Activated CD4-positive, alpha-beta memory T cell treated with anti-CD3 and anti-CD28 coated beads for 36 hours (primary cell): ENCODE measurements at regions not wholly inside any gene's neighbourhood (a gene's known extent, or its start where the extent isn't known, plus 50 kb on each side); places are given as distances from the start of the nearest gene placed in this dataset.
"Not testable (repeated sequence)": the region's sequence is repeated elsewhere in the genome, so short reads cannot be mapped to it uniquely, and the experiment has no call there.

Experiments used
- CTCF ChIA-PET: fragments of 350-600 bp; sonication (Branson Sonifier 250); formaldehyde crosslinking; loops from one replicate; lab custom pipeline; 2021; ENCODE audit warnings: antibody characterized with exemption, inconsistent platforms; lab: Charles Lee
- POLR2A ChIA-PET: fragments of 350-600 bp; sonication (Branson Sonifier 250); formaldehyde crosslinking; loops from one replicate; lab custom pipeline; 2021; ENCODE audit warnings: antibody characterized with exemption; lab: Charles Lee
- DNase-seq: peaks from one replicate; pipeline ENCODE4 v3.0.0-alpha.2; 2020
- H3K27ac Mint-ChIP-seq: one replicate; pipeline ENCODE4 v1.8.0; 2021; ENCODE audit warnings: mixed read lengths
- H3K27me3 Mint-ChIP-seq: one replicate; pipeline ENCODE4 v1.8.0; 2021; ENCODE audit warnings: mixed read lengths
- H3K36me3 Mint-ChIP-seq: one replicate; pipeline ENCODE4 v1.8.0; 2021; ENCODE audit warnings: mixed read lengths
- H3K4me1 Mint-ChIP-seq: one replicate; pipeline ENCODE4 v1.8.0; 2021; ENCODE audit warnings: low read depth, mixed read lengths
- H3K4me3 Mint-ChIP-seq: one replicate; pipeline ENCODE4 v1.8.0; 2021; ENCODE audit warnings: mild to moderate bottlenecking, mixed read lengths
- H3K9me3 Mint-ChIP-seq: one replicate; pipeline ENCODE4 v1.8.0; 2021; ENCODE audit warnings: mixed read lengths
- intact Hi-C: fragments of 100-400 bp; cut with micrococcal nuclease; formaldehyde crosslinking; loops from one replicate; pipeline ENCODE4 v1.15.1; 2023

DNA sequence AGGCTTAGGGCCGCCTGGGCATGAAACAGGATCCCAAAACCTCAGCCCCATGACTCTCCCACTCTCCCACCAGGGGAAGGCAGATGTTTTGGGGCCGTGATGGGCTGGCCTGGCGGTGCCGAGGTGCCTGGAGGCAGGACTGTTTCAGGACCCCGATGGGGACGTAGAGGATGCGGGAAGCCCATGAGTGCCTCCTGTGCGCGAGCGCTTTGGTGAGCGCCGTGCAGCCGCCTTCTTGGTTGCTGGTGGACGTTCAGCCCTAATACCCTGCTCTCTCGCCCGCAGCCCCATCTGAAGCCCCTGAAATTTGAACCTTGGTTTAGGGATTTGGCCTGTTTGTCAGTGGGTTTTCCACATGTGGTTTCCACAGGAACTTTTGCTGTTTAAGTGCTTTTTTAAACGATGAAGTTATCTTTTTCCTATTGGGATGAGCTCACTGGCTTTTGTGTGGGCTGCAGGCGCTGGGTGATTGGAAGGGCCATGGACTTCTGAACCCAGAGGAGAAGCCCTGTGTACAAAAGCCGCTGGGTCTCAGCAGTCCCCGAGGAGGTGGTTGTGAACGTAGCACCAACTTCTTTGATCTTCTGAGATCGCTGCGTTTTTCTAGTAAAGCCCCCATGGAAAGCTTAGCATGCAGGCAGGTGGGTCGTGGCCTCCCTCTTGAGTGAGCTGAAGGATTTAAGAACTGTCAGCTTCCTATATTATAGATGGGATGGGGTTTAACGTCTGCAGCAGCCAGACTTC is 145.7 kb downstream of the NPIPB11 start:
- H3K36me3 Mint-ChIP-seq, H3K4me3 Mint-ChIP-seq, H3K27ac Mint-ChIP-seq, intact Hi-C loops, CTCF ChIA-PET, H3K4me1 Mint-ChIP-seq, POLR2A ChIA-PET, H3K9me3 Mint-ChIP-seq, H3K27me3 Mint-ChIP-seq, DNase-seq: not testable (repeated sequence)

GRCh38 chr16:29259635-29260457 is 146.7 kb downstream of the NPIPB11 start:
- H3K36me3 Mint-ChIP-seq, CTCF ChIA-PET, POLR2A ChIA-PET, H3K27ac Mint-ChIP-seq, H3K4me1 Mint-ChIP-seq, DNase-seq, H3K9me3 Mint-ChIP-seq, intact Hi-C loops, H3K4me3 Mint-ChIP-seq, H3K27me3 Mint-ChIP-seq: not testable (repeated sequence)

DNA sequence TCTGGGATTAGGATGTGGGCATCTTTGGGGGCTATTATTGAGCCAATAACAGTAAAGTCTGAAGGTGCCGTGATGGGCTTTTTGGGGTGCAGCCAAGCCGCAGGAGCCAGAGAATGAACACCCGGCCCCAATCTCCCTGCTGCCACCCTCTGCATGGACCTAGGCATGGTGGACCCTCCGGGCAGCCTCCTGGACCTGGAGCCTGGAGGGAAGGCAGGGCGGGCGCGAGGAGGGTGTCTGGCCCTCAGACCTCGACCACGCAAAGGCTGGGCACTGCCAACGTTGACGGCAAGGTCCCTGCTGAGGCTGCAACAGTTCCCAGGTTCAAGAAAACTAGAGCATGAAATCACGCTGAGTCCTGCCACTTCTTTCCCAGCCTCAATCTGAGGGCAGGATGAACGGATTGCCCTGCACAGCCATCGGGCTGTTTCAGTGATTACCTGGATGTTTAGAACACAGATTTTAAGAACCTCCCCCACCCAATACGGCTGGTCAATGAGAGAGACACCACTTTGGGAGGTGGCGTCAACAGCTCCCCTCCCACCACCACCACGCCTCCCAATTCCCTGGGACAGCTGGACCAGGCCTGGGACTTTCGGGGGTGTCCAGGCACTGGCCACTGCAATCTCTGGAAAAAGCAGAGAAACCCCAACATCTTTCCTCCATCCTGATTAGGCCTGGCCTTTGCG is 147.4 kb downstream of the NPIPB11 start:
- H3K27me3 Mint-ChIP-seq, POLR2A ChIA-PET, CTCF ChIA-PET, H3K4me3 Mint-ChIP-seq, DNase-seq, H3K36me3 Mint-ChIP-seq, intact Hi-C loops, H3K9me3 Mint-ChIP-seq, H3K4me1 Mint-ChIP-seq, H3K27ac Mint-ChIP-seq: not testable (repeated sequence)

DNA sequence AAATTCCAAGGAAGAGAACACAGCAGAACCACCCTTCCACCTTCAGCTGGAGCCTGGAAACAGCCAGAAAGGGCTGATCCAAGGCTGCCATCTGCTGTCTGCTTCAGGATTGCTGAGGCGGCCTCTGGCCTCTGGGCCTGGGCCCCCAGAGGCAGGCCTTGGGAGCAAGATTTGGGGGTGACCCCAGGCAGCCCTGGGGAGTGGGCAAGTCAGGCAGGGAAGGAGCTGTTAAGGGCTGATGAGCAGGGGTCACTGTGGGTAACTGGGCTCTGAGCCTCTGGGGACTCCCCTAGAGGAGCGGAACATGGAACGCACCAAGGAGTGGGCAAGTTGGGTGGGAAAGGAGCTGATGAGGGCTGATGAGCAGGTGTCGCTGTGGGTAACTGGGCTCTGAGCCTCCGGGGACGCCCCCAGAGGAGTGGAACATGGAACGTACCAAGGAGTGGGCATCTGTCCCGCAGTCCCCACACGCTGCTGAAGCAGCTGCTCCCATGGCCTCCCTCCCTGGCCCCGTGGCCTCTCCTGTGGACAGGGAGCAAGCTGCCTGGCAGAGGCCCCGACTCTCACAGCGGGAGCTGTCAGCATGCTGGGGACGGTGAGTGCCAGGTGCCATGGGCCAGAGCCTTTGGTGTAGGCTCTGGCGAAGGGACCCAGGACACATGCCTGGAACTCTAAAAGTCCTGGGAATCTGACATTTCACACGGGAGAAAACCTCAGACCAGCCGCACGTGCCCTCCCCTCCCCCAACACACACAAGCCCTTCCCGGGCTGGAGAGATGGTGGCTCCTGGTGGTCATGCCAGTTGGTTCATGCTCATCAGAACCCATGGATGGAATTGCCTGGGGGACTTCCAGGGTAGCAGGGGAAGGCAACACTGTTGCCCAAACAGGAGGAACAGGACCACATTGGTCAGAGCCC is 148.8 kb downstream of the NPIPB11 start:
- POLR2A ChIA-PET, H3K27me3 Mint-ChIP-seq, H3K4me1 Mint-ChIP-seq, H3K9me3 Mint-ChIP-seq, DNase-seq, H3K36me3 Mint-ChIP-seq, H3K27ac Mint-ChIP-seq, CTCF ChIA-PET, H3K4me3 Mint-ChIP-seq, intact Hi-C loops: not testable (repeated sequence)

GRCh38 chr16:29256501-29256981 is 150.0 kb downstream of the NPIPB11 start:
- no peaks in the 10 kb centered on the region for H3K9me3 Mint-ChIP-seq
- H3K4me3 Mint-ChIP-seq, result no peak overlapping the region
- CTCF ChIA-PET, result no interaction called here
- no peaks in the 10 kb centered on the region for H3K27me3 Mint-ChIP-seq
- intact Hi-C loops, result no loop called here
- no peak overlapping the region for H3K27ac Mint-ChIP-seq
- no peaks in the 10 kb centered on the region for H3K4me1 Mint-ChIP-seq
- POLR2A ChIA-PET, result no interaction called here
- no peak for DNase-seq
- peaks cover 7% of the 10 kb centered on the region for H3K36me3 Mint-ChIP-seq

GRCh38 chr16:29255957-29256356 is 150.6 kb downstream of the NPIPB11 start:
- DNase-seq, H3K27ac Mint-ChIP-seq, CTCF ChIA-PET, POLR2A ChIA-PET, H3K9me3 Mint-ChIP-seq, H3K27me3 Mint-ChIP-seq, H3K4me3 Mint-ChIP-seq, H3K36me3 Mint-ChIP-seq, intact Hi-C loops, H3K4me1 Mint-ChIP-seq: not testable (repeated sequence)

DNA sequence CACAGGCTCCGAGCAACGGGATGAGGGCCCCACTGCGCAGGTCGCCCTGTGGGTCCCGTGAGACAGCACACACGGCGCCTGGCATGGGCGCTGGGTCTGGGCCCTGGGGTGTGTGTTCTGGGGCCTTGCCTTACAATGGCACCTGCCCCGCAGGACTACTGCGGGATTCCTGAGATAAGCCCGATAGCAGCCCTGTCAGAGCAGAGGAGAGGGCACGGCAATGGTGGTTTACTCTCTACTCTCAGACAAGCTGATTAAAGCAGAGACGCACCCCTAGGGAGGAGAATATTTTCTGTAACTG is 151.1 kb downstream of the NPIPB11 start:
- intact Hi-C loops, H3K4me3 Mint-ChIP-seq, H3K4me1 Mint-ChIP-seq, H3K9me3 Mint-ChIP-seq, H3K27ac Mint-ChIP-seq, H3K27me3 Mint-ChIP-seq, POLR2A ChIA-PET, DNase-seq, CTCF ChIA-PET: not testable (repeated sequence)
- H3K36me3 Mint-ChIP-seq, result peaks cover 12% of the 10 kb centered on the region

DNA sequence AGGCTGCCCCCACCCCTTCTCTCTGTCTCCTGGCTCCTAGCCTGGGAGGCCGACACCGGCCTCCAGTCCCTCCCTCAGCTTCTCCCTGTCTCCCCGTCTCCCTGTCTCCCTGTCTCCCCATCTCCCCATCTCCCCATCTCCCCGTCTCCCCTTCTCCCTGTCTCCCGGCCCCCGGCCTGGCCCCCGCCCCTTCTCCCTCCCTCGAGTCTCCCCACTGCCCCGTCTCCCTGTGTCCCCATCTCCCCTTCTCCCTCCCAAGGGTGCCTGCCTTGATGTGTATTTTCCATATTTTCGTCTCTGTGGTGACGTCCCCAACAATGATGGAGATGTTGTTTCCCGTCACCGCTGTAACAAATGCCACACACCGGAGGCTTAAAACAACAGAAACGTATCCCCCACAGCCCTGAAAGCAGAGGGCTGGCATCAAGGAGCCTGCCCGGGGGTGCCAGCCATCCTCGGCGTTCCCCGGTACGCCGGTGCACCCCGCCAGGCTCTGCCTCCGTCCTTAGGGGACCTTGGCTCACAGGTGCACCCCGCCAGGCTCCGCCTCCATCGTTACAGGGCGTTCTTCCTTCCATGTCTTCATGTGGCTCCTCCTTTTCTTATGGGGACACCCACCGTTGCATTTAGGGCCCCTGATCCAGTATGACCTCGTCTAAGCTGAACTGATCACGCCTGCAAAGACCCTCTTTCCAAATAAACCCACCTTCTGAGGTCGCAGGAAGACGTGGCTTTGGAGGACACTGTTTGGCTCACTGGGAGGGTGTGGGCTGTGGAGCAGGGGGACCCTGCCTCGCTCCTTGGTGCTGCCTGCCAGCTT is 151.6 kb downstream of the NPIPB11 start:
- peaks cover 12% of the 10 kb centered on the region for H3K36me3 Mint-ChIP-seq
- ChIA-PET CTCF (no interaction called here), POLR2A (no interaction called here)
- intact Hi-C loops, result no loop called here
- DNase-seq, result no peak
- no peak overlapping the region for H3K4me3 Mint-ChIP-seq
- no peaks in the 10 kb centered on the region for H3K27me3 Mint-ChIP-seq
- no peaks in the 10 kb centered on the region for H3K4me1 Mint-ChIP-seq
- H3K27ac Mint-ChIP-seq, result no peak overlapping the region
- no peaks in the 10 kb centered on the region for H3K9me3 Mint-ChIP-seq

DNA sequence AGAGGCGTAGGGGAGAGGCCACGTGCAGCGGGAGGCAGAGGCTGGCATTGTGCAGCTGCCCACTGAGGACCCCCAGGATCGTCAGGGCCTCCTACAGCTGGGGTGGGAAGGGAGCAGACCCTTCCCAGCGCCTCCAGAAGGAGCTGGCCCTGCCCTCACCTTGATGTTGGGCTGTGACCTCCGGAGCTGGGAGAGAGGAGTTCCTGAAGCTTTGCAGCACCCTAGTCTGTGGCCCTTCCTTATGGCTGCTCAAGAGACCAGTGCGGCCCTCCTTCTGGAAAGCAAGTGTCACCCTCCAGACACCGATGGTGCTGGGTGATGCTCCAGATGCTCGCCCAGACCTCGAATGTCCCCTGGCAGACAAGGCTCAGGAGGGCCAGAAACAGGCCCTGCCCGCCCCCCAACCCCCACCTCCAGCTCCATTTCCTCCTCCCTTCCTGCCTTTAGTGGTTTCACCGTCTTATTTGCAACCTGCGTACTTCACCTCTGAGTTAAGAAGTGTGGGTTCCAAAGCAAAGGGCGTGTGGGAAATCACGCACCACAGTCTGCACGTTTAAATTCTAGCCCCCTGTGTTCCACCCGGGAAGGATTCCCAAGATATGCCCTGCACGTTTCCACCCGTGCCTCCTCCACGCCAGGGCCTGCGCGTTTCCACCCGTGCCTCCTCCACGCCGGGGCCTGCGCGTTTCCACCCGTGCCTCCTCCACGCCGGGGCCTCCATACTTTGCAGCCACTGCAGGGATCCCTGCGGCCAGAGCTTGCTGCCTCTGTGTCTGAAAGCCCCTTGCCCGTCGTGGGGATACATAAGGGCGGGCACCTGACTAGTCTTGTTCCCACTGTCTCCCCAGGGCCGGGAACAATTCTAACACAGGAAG is 152.6 kb downstream of the NPIPB11 start:
- H3K4me1 Mint-ChIP-seq, H3K27me3 Mint-ChIP-seq, POLR2A ChIA-PET: not testable (repeated sequence)

DNA sequence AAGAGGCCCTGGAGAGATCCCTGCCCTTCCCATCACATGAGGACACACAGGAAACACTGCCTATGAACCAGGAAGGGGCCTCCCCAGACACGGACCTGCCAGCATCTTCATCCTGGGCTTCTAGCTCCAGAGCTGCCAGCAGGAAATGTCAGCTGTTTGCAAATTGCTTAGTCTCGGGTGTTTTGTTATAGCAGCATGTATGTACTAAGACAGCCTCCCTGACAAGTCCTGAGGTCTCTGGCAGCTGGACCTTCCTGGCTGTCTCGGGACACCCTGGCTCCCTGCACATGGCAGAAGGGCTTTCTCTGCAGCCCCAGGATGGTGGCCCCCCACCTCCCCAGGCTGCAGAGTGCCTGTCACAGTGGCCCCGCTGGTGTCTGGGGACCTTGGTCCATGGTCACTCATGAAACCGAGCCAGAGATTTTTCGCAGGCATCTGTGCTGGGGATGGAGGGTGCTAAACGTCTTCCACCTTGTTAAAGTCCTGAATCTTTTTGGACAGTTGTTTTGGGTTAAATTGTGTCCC is 153.4 kb downstream of the NPIPB11 start:
- H3K4me1 Mint-ChIP-seq, DNase-seq, H3K27ac Mint-ChIP-seq, H3K4me3 Mint-ChIP-seq, H3K27me3 Mint-ChIP-seq, intact Hi-C loops, H3K9me3 Mint-ChIP-seq, POLR2A ChIA-PET, CTCF ChIA-PET: not testable (repeated sequence)
- H3K36me3 Mint-ChIP-seq, result peaks cover 12% of the 10 kb centered on the region

More for the DNA sequence above, 152.6 kb downstream of the NPIPB11 start:
- H3K4me3 Mint-ChIP-seq, H3K27ac Mint-ChIP-seq, intact Hi-C loops, CTCF ChIA-PET, DNase-seq, H3K9me3 Mint-ChIP-seq: not testable (repeated sequence)
- H3K36me3 Mint-ChIP-seq, result peaks cover 12% of the 10 kb centered on the region
